ENCODE measurements at regions not wholly inside any gene's neighbourhood (a gene's known extent, or its start where the extent isn't known, plus 50 kb on each side); places are given as distances from the start of the nearest gene placed in this dataset.
"Not testable (repeated sequence)": the region's sequence is repeated elsewhere in the genome, so short reads cannot be mapped to it uniquely, and the experiment has no call there.

DNA sequence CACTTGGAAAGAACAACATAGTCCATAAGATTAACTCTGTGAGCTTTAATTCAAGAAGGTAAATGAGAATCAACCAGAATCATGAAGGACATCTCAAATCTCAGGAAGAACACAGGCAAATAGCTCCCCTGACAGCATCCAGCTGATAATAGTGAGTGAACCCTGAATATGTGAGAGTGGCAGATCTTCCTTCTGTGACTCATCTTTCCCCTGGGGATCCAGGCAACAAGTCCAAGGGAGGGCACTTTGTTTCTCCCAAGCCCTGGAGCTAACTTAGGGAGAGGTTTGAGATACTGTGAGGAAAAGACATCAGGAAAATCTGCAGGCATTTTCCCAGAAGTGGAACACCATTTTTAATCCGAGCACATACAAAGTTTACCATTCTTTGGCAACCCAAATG is 763.9 kb upstream of the MGAT4C start:
- DNase-seq (ENCODE audit: low read depth), result peak; percentile 16

DNA sequence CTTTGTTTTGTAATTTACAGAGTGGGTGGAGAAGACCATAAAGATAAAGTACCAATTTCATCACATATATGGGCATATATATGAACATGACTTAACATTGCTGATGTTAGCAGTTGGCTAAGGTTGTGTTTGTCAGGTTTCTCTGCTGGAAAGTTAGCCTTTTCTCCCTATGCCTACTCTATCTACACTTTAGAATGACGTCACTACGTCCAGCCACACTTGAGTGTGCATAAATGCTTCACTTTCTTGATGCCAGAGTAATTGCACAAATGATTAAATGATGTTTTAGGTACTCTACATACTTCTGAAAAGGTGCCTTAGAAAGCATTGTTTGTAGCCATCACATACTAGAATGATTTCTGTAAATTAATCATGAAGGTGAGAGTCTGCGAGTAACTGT is 759.2 kb upstream of the MGAT4C start:
- DNase-seq (ENCODE audit: low read depth), result no peak

DNA sequence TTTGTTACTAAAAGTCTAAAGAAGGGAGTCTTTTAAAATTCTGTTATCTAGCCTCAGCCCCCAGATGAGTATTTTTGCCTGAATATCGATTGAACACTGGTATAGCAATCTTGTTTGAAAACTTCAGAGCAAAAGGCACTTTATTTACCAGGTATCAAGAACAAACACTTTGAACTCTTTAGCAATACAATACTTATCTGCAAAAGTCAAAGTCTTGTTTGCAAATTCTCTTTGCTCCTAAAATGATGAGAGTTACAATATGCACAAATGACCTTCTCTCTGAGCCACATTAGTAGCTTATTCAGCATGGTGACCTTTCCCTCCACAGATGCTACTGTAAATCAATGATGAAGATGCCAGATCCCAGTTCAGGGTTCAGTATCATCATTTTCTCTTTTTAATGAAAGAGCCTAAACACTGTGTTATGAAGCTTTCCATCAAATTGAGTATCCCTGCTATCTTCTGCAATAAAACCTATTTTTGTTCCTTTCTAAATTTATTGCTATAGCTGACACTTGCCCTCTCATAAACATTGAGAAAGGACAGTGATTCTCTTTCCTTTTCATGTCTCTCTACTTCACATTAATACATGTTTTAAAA is 752.7 kb upstream of the MGAT4C start:
- no peak for DNase-seq (ENCODE audit: low read depth)

DNA sequence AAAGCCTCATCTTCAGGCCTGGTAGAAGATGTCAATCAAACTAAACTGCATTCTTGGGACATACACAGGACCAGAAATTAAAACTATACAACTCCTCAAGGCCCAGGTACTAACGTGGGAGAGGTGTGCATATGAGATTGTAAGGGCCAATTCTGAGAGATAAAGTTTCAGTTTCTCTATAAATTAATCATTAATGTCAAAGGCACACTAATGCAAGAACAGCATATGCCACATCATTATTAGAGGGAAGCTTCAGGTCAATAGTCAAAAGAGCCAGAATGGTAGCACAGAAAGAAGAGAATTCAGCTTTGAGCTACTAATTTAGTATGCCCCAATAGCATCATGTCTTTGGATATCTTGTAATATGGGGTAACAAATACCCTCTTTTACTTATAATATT is 744.9 kb upstream of the MGAT4C start:
- DNase-seq (ENCODE audit: low read depth), result no peak

DNA sequence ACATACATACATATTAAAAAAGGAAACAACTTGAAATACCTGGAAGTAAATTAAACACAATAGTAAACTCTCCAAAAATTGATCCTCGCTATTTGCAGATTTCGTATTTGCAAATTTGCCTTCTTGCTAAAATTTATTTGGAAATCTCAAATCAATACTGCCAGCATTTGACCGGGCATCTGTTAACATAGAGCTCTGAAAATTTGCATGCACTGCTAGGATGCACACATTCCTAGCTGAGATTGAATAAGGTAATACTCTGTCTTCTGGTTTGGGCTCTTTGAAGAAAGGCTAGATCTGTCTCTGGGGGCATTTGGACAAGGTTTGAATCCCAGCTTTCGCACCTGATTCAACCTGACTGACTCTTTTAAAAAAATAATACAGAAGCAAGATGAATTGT is 729.1 kb upstream of the MGAT4C start:
- DNase-seq (ENCODE audit: low read depth), result no peak

DNA sequence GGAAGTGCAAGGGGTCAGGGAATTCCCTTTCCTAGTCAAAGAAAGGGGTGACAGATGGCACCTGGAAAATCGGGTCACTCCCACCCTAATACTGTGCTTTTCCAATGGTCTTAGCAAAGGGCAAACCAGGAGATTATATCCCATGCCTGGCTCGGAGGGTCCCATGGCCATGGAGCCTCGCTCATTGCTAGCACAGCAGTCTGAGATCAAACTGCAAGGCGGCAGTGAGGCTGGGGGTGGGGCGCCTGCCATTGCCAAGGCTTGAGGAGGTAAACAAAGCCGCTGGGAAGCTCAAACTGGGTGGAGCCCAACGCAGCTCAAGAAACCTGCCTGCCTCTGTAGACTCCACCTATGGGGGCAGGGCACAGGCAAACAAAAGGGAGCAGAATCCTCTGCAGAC is 714.4 kb upstream of the MGAT4C start:
- not testable (repeated sequence) for DNase-seq (ENCODE audit: low read depth)

DNA sequence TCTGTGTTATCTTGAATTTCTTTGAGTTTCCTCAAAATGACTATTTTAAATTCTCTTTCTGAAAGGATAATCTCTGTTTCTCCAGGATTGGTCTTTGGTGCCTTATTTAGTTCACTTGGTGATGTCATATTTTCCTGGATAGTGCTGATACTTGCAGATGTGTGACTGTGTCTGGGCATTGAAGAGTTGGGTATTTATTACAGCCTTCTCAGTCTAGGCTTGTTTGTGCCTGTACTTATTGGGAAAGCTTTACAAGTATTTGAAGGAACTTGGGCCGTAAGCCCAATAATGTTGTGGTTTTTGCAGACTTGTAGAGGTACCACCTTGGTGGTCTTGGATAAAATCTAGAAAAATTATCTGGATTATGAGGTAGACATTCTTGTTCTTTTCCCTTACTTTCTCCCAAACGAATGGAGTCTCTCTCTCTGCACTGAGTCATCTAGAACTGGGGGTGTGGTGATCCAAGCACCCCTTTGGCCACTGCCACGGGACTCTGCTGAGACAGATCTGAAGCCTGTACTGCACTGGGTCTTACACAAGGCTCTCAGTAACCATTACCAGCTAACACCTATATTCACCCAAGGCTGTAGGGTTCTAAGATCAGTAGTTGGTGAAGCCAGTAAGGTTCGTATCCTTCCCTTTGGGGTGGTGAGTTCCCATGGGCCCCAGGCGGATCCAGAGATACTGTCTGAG is 703.7 kb upstream of the MGAT4C start:
- DNase-seq (ENCODE audit: low read depth), result no peak

DNA sequence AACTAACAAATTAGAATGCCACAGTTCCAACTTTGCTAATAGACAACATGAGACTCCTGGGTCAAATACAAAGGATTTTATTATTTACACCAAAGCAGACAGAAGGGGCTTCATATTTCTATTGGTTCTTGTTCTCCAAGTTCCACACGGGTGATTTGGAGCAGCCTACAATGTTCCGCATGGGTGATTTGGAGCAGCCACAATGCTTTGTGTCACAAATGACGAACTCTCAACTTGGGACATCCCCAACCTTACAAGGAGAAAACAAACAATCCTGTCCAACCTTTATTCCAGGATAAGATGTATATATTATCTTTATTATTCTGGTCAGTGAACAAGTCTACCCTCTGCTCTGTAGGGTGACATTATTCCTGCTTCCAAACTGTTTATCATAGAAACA is 694.3 kb upstream of the MGAT4C start:
- no peak for DNase-seq (ENCODE audit: low read depth)

DNA sequence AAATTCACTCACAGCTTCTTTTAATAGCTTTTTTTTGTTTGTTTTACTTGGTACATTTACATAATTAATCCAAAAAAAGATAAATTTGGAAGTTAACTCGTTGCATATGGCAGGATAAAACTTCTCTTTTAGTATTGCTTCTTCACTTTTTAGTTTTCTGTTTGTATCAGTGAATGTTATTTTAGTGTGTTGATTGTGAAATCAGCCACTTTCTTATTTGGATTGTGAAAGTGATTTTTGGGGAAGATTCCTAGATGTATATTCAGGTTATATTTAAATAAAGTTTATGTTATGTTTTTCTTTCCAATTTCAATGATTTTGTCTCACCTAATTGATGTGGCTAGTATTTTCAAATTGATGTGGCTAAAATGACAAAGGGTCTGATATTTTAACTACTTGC is 693.9 kb upstream of the MGAT4C start:
- no peak for DNase-seq (ENCODE audit: low read depth)

DNA sequence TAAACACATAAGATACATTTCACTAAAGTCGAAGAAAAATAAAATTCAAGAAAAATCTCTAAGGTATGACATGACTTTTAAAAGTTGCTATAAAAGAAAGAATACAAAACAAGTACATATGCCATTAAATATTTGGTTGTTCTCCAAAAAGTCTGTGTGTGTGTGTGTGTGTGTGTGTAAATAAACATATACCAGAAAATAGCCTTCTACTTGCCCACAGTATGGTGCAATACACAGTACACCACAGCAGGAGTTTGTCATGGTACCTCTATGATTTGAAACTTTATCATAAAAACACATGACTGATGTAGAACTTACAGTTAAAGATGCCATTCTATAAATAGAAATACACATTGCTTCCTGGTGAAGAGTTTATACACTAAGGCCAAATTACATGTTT is 692.7 kb upstream of the MGAT4C start:
- no peak for DNase-seq (ENCODE audit: low read depth)

DNA sequence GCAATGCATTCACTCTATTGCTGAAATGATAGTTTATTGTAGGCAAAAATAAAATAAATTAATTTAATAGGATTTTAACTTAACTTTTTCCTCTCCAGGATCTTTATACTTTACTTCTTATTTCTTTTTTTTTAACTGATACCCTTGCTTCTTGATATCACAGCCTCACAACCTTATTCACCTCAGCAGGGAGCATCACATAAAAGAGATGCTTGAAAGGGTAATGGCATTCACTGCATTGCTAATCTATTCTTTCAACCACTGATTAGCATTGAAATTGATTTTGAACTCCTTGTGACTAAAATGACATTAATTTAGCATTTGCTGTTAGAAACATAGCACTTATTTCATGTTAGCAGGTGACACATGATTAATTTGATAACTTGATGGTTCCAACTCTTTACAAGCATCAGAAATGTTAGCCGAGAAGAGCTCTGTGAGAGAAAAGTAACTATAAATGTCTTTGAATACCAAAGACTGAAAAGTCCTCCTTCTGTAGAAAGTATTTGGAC is 689.5 kb upstream of the MGAT4C start:
- DNase-seq (ENCODE audit: low read depth), result no peak

DNA sequence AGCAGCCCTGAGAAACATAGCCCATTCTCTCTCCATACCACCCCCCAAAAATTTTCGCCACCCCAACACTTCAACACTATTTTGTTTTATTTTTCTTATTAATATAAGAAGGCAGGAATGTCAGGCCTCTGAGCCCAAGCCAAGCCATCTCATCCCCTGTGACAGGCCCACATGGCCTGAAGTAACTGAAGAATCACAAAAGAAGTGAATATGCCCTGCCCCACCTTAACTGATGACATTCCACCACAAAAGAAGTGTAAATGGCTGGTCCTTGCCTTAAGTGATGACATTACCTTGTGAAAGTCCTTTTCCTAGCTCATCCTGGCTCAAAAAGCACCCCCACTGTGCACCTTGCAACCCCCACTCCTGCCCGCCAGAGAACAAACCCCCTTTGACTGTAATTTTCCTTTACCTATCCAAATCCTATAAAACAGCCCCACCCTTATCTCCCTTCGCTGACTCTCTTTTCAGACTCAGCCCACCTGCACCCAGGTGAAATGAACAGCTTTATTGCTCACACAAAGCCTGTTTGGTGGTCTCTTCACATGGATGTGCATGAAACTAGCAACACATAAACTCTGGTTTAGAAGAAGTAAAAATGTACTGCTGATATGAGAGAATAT is 688.1 kb upstream of the MGAT4C start:
- DNase-seq (ENCODE audit: low read depth), result not testable (repeated sequence)

DNA sequence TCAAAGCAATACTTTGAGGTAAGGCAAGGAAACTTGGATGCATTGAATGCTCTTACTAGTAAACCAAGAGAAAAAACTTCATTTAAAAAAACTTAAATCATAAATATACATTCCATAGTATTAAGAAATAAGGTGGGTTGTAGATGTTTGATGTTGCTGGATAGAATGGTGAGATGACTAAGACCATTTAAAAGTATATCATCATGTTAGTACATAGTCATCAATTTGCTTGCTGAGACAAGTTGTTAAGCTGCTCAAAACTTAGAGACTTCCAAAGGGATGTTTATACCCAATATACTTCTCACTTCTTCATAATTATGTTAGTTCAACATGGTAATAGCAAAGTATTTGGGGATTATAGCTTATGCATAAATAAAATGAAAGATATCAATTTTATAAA is 675.5 kb upstream of the MGAT4C start:
- DNase-seq (ENCODE audit: low read depth), result no peak

DNA sequence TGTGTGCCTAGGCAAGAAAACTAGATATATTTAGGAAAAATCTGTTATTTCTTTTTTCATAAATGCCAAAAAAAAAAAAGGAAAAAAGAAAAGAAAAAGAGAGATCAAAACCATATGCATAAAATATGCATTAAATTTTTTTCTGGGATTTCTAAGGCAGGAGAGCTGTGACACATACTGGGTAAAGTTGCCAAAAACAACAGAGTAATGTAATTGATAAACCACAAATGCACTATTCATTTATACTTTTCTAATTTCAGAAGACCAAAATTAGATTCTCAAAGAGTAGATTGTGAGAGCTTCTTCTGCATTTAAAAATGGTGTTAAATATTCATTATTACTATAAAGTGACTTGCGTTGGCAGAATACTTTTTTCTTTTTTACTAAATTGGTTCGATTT is 673.8 kb upstream of the MGAT4C start:
- DNase-seq (ENCODE audit: low read depth), result no peak

DNA sequence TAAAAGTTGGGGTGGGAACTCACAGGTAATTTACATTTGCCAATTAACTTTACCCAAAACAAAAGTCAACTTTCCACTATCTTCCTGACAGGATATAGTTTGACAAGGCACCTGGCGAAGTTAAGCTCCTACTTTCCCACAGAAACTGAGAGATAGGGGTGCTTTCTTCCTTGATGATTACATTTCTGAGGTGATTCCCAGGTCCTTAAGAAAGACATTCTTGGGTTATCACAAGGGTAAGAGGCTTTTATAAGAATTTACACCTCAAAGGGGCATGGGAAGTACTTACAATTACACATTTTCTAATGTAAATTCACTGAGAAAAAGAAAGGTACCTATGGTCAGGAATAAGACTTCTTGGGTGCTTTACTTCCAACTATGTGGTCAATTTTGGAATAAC is 660.9 kb upstream of the MGAT4C start:
- DNase-seq (ENCODE audit: low read depth), result no peak

DNA sequence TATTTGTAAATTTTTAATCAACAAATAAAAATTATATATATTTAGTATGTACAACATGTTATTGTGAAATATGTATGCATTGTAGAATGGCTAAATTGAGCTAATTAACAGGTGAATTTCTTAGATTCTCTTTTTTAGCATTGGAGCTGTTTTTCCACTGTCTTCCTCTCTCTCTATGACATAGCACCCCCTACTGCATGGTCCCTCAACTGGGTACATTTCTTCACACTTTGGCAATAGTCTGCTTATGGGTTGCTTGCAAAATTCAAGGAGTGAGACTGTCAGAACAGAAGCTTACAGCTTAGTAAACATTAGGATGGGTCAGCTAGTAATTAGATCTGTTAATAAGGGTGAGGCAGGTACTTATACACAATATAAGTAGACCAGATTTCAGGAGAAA is 658.5 kb upstream of the MGAT4C start:
- DNase-seq (ENCODE audit: low read depth), result peak; percentile 64

DNA sequence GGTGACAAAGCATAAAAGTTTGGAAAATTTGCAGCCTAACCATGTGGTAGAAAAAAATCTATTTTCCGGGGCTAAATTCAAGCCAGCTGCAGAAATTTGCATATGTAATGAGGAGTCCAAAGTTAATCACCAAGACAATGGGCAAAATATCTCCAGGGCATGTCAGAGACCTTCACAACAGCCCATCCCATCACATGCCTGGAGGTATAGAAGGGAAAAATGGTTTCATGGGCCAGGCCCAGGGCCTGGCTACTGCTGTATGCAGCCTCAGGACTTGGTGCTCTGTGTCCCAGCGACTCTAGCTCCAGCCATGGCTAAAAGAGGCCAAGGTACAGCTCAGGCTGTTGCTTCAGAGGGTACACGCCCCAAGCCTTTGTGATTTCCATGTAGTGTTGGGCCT is 655.8 kb upstream of the MGAT4C start:
- no peak for DNase-seq (ENCODE audit: low read depth)

DNA sequence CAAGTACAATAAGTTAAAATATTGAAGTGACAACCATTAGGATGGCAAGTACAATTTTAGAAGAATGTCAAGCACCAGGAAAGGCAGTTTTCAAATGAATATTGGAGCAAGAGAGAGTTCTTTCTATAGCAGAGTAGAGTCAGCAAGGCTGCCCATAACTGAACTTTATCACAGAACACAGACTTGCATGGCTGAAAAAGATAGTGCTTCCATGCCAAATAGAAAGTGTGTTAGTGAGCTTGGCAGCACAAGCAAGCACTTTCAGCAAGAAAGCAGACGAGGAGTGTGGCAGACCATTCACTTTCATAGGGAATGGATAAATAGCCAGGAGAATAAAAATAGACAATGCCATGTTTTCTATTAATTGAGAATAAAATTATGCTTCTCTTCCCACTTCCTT is 647.0 kb upstream of the MGAT4C start:
- no peak for DNase-seq (ENCODE audit: low read depth)

DNA sequence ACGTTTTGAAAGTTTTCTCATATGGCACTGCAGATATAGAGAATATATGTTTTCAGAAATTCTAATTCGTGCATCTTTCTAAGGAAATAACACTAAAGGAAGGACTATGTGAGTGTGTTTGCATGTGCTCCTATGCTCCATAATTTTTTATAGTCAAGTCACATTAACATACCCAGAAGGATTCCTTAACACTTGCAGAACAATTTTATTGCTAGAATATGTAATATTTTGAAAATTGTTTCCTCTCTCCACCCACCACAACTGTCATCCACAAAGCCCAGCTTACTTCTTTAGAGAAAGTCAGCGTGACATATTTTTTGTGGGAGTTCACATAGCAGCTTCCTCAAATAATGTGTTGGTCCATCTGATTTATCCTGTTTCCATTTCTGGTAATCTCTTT is 604.6 kb upstream of the MGAT4C start:
- DNase-seq (ENCODE audit: low read depth), result no peak

DNA sequence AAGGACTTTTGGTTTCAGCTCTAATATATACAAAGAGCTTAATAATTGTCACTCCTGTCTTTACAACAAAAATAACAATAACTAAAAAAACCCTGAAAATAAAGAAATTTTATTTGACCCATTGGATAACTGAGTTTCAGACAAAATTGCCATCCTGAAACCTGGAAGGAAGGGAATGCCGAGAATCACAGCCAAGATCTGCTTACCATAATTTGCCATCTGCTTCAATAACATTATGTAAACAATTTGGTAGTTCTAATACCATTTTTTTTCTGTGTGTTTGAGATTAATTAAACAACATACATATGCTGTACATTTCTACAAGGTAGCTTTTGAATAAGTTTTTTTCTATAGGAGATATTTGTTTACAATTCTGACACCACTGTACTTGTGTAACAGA is 596.3 kb upstream of the MGAT4C start:
- no peak for DNase-seq (ENCODE audit: low read depth)

DNA sequence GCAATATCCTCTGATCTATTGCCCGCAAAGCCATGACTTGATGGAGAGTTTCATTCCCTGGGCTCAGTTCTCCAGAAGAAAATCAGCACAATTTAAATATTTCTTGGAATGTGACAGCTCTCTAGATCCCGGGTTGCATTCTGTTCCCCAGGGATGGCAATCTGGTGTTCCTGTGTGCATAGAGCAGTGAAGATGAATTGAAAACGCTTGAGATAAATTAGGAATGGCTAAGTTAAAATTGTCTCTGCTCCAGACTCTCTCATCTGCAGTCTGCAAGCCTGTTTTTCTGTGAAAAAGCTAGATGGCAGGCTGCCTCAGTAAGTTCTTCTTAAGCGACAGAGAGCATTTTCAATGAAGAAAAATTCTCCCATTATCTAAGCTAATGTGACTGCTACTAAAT is 582.5 kb upstream of the MGAT4C start:
- no peak for DNase-seq (ENCODE audit: low read depth)

DNA sequence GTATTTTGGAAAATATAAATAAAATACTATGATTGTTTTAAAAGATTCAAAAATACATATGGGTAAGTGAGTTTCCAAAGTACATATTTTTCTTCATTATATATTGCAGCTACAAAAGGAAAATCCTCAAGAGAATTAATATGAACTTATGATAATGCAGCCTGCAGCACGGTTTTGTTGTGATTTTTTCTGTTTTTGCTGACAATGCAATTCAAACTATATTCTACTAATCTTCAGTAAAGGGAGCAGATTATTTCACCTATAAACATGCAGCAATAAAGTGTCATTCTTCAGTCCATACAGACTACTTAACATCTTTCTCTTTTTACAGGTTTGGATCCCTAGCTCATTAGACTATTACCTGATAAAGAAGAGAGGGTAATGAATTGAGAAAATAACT is 582.1 kb upstream of the MGAT4C start:
- DNase-seq (ENCODE audit: low read depth), result no peak

DNA sequence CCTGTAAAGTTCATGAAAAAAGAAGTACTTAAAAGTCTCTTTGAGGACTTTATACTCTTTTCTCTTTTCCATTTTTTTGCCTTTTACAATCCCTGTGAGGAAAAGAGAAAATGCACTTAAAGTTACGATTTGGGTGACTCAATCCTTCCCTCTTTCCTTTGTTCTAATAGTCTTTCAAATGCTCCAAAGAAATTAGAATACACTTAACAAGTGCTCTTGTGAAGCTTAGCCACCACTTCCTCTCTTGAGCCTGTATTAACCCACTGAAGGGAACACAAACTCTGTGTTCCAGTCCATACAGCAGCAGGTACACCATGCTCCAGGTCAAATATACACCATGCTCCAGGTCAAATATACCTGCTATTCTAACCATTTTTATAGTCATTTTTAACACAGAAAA is 581.1 kb upstream of the MGAT4C start:
- DNase-seq (ENCODE audit: low read depth), result no peak

Data from myocyte (in vitro differentiated cells).